Neural cell (in vitro differentiated cells): ENCODE measurements at regions not wholly inside any gene's neighbourhood (a gene's known extent, or its start where the extent isn't known, plus 50 kb on each side); places are given as distances from the start of the nearest gene placed in this dataset.

Source experiments
- EZH2 ChIP-seq: fragments of 200-600, 300-800 bp; shearing (Covaris generic), sonication (generic); IDR thresholded peaks from 2 replicates; pipeline ENCODE4 v1.6.1; 2014; ENCODE audit warnings: antibody characterized with exemption, low read length, borderline replicate concordance, mild to moderate bottlenecking; ENCODE audit not compliant: insufficient read depth, poor library complexity, severe bottlenecking
- RAD21 ChIP-seq: fragments of 450-650 bp; conservative IDR thresholded peaks from 2 replicates; pipeline ENCODE4 v1.6.1; 2014; ENCODE audit warnings: antibody characterized with exemption, mild to moderate bottlenecking, moderate library complexity
- TF ChIP-seq, protein P1 (sequence below): IDR thresholded peaks from 2 replicates; pipeline ENCODE4 v1.6.1; 2012; ENCODE audit warnings: borderline replicate concordance
- TF ChIP-seq, protein P2 (sequence below): fragments of 450-650 bp; IDR thresholded peaks from 2 replicates; pipeline ENCODE4 v1.5.1; 2014; ENCODE audit warnings: antibody characterized with exemption, mild to moderate bottlenecking, moderate library complexity; ENCODE audit not compliant: poor library complexity, severe bottlenecking

DNA sequence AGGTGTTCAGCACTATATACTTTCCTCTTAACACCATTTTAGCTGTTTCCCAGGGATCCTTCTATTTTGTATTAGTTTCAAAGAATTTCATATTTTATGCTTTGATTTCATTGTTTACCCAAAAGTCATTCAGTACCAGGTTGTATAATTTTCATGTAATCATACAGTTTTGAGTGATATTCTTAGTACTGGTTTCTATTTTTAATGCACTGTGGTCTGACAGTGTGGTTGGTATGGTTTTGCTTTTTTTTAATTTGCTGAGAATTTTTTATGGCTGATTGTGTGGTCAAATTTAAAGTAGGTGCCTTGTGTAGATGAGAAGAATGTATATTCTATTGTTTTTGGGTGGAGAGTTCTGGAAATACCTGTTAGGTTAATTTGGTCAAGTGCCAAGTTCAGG lies 323.4 kb upstream of the EPHA6 start:
- TF ChIP-seq, protein P1, sequence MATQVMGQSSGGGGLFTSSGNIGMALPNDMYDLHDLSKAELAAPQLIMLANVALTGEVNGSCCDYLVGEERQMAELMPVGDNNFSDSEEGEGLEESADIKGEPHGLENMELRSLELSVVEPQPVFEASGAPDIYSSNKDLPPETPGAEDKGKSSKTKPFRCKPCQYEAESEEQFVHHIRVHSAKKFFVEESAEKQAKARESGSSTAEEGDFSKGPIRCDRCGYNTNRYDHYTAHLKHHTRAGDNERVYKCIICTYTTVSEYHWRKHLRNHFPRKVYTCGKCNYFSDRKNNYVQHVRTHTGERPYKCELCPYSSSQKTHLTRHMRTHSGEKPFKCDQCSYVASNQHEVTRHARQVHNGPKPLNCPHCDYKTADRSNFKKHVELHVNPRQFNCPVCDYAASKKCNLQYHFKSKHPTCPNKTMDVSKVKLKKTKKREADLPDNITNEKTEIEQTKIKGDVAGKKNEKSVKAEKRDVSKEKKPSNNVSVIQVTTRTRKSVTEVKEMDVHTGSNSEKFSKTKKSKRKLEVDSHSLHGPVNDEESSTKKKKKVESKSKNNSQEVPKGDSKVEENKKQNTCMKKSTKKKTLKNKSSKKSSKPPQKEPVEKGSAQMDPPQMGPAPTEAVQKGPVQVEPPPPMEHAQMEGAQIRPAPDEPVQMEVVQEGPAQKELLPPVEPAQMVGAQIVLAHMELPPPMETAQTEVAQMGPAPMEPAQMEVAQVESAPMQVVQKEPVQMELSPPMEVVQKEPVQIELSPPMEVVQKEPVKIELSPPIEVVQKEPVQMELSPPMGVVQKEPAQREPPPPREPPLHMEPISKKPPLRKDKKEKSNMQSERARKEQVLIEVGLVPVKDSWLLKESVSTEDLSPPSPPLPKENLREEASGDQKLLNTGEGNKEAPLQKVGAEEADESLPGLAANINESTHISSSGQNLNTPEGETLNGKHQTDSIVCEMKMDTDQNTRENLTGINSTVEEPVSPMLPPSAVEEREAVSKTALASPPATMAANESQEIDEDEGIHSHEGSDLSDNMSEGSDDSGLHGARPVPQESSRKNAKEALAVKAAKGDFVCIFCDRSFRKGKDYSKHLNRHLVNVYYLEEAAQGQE: no peak
- TF ChIP-seq, protein P2, sequence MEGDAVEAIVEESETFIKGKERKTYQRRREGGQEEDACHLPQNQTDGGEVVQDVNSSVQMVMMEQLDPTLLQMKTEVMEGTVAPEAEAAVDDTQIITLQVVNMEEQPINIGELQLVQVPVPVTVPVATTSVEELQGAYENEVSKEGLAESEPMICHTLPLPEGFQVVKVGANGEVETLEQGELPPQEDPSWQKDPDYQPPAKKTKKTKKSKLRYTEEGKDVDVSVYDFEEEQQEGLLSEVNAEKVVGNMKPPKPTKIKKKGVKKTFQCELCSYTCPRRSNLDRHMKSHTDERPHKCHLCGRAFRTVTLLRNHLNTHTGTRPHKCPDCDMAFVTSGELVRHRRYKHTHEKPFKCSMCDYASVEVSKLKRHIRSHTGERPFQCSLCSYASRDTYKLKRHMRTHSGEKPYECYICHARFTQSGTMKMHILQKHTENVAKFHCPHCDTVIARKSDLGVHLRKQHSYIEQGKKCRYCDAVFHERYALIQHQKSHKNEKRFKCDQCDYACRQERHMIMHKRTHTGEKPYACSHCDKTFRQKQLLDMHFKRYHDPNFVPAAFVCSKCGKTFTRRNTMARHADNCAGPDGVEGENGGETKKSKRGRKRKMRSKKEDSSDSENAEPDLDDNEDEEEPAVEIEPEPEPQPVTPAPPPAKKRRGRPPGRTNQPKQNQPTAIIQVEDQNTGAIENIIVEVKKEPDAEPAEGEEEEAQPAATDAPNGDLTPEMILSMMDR: no peak
- TF ChIP-seq EZH2: no peak
- no peak for TF ChIP-seq RAD21
